ENCODE measurements at regions not wholly inside any gene's neighbourhood (a gene's known extent, or its start where the extent isn't known, plus 50 kb on each side); places are given as distances from the start of the nearest gene placed in this dataset.

GRCh38 chr3:117128133-117128532 is 418.6 kb downstream of the TUSC7 start:
- no peak for DNase-seq

GRCh38 chr3:117128872-117129271 is 419.3 kb downstream of the TUSC7 start:
- DNase-seq: no peak

- DNase-seq: no peak
Measured at GRCh38 chr3:117129516-117129915, 419.9 kb downstream of the TUSC7 start.

GRCh38 chr3:117130222-117130621 is 420.6 kb downstream of the TUSC7 start:
- DNase-seq: no peak

GRCh38 chr3:117131259-117131658 is 421.7 kb downstream of the TUSC7 start:
- DNase-seq: no peak

- DNase-seq: no peak
Measured at GRCh38 chr3:117133066-117133465, 423.5 kb downstream of the TUSC7 start.

GRCh38 chr3:117135207-117135606 is 425.6 kb downstream of the TUSC7 start:
- DNase-seq: no peak

- no peak for DNase-seq
Measured at GRCh38 chr3:117136003-117136402, 426.4 kb downstream of the TUSC7 start.

- DNase-seq: no peak
Measured at GRCh38 chr3:117137065-117137464, 427.5 kb downstream of the TUSC7 start.

- DNase-seq: no peak
Measured at GRCh38 chr3:117139681-117140080, 430.1 kb downstream of the TUSC7 start.

- no peak for DNase-seq
Measured at GRCh38 chr3:117141812-117142211, 432.2 kb downstream of the TUSC7 start.

GRCh38 chr3:117144853-117145252 is 435.3 kb downstream of the TUSC7 start:
- DNase-seq: no peak

GRCh38 chr3:117145677-117146076 is 436.1 kb downstream of the TUSC7 start:
- no peak for DNase-seq

- no peak for DNase-seq
Measured at GRCh38 chr3:117146571-117146970, 437.0 kb downstream of the TUSC7 start.

GRCh38 chr3:117149584-117149983 is 440.0 kb downstream of the TUSC7 start:
- no peak for DNase-seq

GRCh38 chr3:117150628-117151027 is 441.0 kb downstream of the TUSC7 start:
- DNase-seq: no peak

- no peak for DNase-seq
Measured at GRCh38 chr3:117160176-117160575, 450.6 kb downstream of the TUSC7 start.

GRCh38 chr3:117161816-117162215 is 452.2 kb downstream of the TUSC7 start:
- DNase-seq: no peak

GRCh38 chr3:117165176-117165575 is 455.6 kb downstream of the TUSC7 start:
- no peak for DNase-seq

- no peak for DNase-seq
Measured at GRCh38 chr3:117165601-117166051, 456.0 kb downstream of the TUSC7 start.

GRCh38 chr3:117168896-117169295 is 459.3 kb downstream of the TUSC7 start:
- DNase-seq: no peak

- DNase-seq: no peak
Measured at GRCh38 chr3:117170094-117170493, 460.5 kb downstream of the TUSC7 start.

- no peak for DNase-seq
Measured at GRCh38 chr3:117171124-117171523, 461.5 kb downstream of the TUSC7 start.

GRCh38 chr3:117172426-117172825 is 462.8 kb downstream of the TUSC7 start:
- DNase-seq: no peak

- DNase-seq: no peak
Measured at GRCh38 chr3:117181222-117181621, 471.6 kb downstream of the TUSC7 start.
